Panc1 (cell line): ENCODE measurements at regions not wholly inside any gene's neighbourhood (a gene's known extent, or its start where the extent isn't known, plus 50 kb on each side); places are given as distances from the start of the nearest gene placed in this dataset.

Experiments used
- CTCF ChIP-seq: fragments of 450-650 bp; IDR thresholded peaks from 2 replicates; pipeline ENCODE4 v1.5.1; 2017; ENCODE audit warnings: mild to moderate bottlenecking
- POLR2AphosphoS5 ChIP-seq: IDR thresholded peaks from 2 replicates; pipeline ENCODE4 v1.6.1; 2012; ENCODE audit warnings: mild to moderate bottlenecking, low read depth, low read length, moderate library complexity
- SIN3A ChIP-seq: IDR thresholded peaks from 2 replicates; pipeline ENCODE4 v1.6.1; 2012; ENCODE audit warnings: low read depth, mild to moderate bottlenecking, low read length, moderate library complexity, borderline replicate concordance; ENCODE audit not compliant: insufficient read depth
- TCF7L2 ChIP-seq: IDR thresholded peaks from 2 replicates; pipeline ENCODE4 v1.6.1; 2011; ENCODE audit warnings: mild to moderate bottlenecking, low read depth, low read length, inconsistent platforms
- TF ChIP-seq, protein P1 (sequence below), 2 experiments: IDR thresholded peaks; 2 replicates each; pipeline ENCODE4 v1.6.1; 2011 to 2012; ENCODE audit warnings: low read depth in 2 of 2, control low read depth in 1 of 2, low read length in 1 of 2, mild to moderate bottlenecking in 1 of 2, moderate library complexity in 1 of 2; ENCODE audit not compliant: insufficient read depth in 1 of 2

GRCh38 chr17:77800816-77801215 lies 157.7 kb upstream of the TNRC6C start:
- TF ChIP-seq CTCF, result no peak
- no peak for TF ChIP-seq POLR2AphosphoS5
- TF ChIP-seq SIN3A, result no peak
- no peak for TF ChIP-seq TCF7L2
- TF ChIP-seq, protein P1, sequence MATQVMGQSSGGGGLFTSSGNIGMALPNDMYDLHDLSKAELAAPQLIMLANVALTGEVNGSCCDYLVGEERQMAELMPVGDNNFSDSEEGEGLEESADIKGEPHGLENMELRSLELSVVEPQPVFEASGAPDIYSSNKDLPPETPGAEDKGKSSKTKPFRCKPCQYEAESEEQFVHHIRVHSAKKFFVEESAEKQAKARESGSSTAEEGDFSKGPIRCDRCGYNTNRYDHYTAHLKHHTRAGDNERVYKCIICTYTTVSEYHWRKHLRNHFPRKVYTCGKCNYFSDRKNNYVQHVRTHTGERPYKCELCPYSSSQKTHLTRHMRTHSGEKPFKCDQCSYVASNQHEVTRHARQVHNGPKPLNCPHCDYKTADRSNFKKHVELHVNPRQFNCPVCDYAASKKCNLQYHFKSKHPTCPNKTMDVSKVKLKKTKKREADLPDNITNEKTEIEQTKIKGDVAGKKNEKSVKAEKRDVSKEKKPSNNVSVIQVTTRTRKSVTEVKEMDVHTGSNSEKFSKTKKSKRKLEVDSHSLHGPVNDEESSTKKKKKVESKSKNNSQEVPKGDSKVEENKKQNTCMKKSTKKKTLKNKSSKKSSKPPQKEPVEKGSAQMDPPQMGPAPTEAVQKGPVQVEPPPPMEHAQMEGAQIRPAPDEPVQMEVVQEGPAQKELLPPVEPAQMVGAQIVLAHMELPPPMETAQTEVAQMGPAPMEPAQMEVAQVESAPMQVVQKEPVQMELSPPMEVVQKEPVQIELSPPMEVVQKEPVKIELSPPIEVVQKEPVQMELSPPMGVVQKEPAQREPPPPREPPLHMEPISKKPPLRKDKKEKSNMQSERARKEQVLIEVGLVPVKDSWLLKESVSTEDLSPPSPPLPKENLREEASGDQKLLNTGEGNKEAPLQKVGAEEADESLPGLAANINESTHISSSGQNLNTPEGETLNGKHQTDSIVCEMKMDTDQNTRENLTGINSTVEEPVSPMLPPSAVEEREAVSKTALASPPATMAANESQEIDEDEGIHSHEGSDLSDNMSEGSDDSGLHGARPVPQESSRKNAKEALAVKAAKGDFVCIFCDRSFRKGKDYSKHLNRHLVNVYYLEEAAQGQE (IDR thresholded peaks at IDR 0.05; ENCODE audit: insufficient read depth in 1 of 2, low read depth in 2 of 2, low read length in 1 of 2), result no peak
